ENCODE measurements at regions not wholly inside any gene's neighbourhood (a gene's known extent, or its start where the extent isn't known, plus 50 kb on each side); places are given as distances from the start of the nearest gene placed in this dataset.

DNA sequence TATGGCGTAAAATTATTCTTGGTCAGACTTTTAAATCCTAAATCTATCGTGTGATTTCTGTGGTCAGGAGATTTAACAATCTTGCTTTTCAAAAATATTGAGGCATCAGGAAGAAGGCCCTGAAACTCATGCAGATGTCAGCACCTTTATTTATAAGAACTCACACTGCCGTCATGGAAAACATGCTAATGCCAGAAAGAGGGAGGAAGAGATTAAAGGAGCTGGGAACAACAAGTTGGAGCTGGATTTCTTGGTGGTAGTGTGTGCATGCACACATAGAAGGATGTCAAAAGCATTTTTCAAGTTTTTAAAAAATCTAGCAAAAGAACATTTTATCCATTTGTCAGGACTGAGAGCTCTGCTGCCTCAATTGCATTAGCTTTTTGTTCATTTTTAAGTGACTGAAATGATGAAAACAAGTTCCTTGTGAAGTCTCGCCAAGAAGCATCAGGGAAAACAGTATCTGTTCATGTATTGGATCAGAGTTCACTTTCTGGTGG, 342.5 kb downstream of the SPRY2 start:
- TF ChIP-seq, protein P1, sequence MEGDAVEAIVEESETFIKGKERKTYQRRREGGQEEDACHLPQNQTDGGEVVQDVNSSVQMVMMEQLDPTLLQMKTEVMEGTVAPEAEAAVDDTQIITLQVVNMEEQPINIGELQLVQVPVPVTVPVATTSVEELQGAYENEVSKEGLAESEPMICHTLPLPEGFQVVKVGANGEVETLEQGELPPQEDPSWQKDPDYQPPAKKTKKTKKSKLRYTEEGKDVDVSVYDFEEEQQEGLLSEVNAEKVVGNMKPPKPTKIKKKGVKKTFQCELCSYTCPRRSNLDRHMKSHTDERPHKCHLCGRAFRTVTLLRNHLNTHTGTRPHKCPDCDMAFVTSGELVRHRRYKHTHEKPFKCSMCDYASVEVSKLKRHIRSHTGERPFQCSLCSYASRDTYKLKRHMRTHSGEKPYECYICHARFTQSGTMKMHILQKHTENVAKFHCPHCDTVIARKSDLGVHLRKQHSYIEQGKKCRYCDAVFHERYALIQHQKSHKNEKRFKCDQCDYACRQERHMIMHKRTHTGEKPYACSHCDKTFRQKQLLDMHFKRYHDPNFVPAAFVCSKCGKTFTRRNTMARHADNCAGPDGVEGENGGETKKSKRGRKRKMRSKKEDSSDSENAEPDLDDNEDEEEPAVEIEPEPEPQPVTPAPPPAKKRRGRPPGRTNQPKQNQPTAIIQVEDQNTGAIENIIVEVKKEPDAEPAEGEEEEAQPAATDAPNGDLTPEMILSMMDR (IDR thresholded peaks at IDR 0.05; ENCODE audit: low read depth, low read length), result no peak
- H3K4me1 ChIP-seq, result no peaks in the 10 kb centered on the region
- no peaks in the 10 kb centered on the region for H3K36me3 ChIP-seq
- no peak for DNase-seq
- no peaks in the 10 kb centered on the region for H3K9me3 ChIP-seq
- H3K27me3 ChIP-seq, result no peaks in the 10 kb centered on the region
- H3K4me3 ChIP-seq (ENCODE audit: low read depth, low read length), result no peak overlapping the region

DNA sequence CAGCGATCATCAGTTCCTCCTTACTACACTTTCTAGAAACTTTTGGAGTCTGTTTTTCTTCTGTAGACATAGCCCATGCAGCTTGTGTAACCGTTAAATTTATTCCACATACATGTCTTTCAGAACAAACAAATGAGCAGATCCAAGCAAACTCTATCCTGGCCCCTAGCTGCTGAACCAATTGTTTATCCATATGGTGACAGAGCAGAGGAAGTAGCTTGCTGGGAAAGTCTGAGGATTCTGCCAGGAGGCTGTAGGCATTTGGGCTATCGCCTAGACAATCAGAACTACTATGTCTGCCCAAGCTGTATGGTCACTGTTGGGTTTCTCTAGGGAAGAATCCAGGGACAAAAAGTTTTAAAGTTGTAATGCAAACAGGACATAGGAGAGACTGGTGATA, 343.7 kb downstream of the SPRY2 start:
- Histone ChIP-seq H3K36me3 (no peaks in the 10 kb centered on the region), H3K4me1 (no peaks in the 10 kb centered on the region), H3K4me3 (ENCODE audit: low read depth, low read length) (no peak overlapping the region), H3K9me3 (no peaks in the 10 kb centered on the region), H3K27me3 (no peaks in the 10 kb centered on the region)
- DNase-seq, result no peak
- TF ChIP-seq, protein P1 (IDR thresholded peaks at IDR 0.05; ENCODE audit: low read depth, low read length), result no peak

DNA sequence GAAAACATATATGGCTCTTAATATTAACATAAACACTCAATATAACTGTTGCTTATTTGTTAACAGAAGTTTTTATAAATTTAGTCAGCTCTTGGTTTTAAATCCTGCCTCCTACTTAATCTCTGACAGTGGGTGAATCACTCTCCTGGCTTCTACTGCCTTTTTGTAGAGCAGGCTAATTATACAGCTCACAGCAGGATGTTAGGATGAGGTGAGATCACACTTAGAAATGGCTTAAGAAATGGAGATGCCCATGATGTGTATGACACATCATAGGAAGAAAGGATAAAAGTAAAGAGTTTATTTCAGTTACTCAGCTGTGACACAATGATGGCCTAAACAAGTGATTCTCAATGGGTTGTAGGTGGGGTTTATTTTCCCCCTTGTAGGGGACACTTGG, 345.6 kb downstream of the SPRY2 start:
- H3K27me3 ChIP-seq, result no peaks in the 10 kb centered on the region
- TF ChIP-seq, protein P1 (IDR thresholded peaks at IDR 0.05; ENCODE audit: low read depth, low read length), result no peak
- no peaks in the 10 kb centered on the region for H3K9me3 ChIP-seq
- H3K36me3 ChIP-seq, result no peaks in the 10 kb centered on the region
- H3K4me1 ChIP-seq, result no peaks in the 10 kb centered on the region
- H3K4me3 ChIP-seq (ENCODE audit: low read depth, low read length), result no peak overlapping the region
- DNase-seq, result no peak

DNA sequence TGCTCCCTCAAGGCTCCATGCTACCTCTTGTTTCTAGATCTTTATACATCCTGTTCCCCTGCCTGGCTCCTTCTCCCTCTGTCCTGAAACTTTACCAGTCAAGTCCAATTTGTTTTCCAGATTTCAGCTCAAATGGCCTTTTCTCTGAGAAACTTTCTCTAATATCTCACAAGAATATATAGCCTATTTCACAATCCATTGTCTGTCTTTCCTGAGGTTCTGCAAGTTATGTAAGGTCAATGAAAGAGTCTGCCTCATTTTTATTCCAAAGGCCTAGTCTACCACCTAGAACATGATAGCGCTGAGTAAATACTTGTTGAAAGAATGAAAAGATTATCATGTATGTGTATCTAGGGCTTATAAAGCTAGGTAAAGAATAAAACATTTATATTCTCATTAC, 348.8 kb downstream of the SPRY2 start:
- TF ChIP-seq, protein P1 (IDR thresholded peaks at IDR 0.05; ENCODE audit: low read depth, low read length), result no peak
- no peak overlapping the region for H3K4me3 ChIP-seq (ENCODE audit: low read depth, low read length)
- H3K36me3 ChIP-seq, result no peaks in the 10 kb centered on the region
- no peak for DNase-seq
- H3K4me1 ChIP-seq, result no peaks in the 10 kb centered on the region
- H3K27me3 ChIP-seq, result no peaks in the 10 kb centered on the region
- no peaks in the 10 kb centered on the region for H3K9me3 ChIP-seq

DNA sequence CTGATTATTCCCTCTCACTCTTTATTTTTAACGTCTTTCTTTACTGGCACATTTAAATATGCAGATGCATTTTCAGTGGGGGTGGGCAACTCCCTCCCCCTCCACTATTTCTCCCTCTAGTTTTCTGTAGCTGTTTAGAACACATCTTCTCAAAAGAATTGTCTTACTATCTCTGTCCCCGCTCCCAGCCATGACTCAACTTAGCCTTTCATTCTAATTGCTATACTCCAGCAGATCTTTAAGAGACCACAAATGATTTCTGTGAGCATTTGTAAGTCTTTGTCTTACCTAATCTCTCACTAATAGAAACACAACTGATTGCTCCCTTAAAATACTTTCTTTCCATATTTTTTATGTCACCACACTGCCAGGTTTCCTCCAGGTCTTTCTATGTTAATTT, 350.9 kb downstream of the SPRY2 start:
- no peaks in the 10 kb centered on the region for H3K4me1 ChIP-seq
- TF ChIP-seq, protein P1 (IDR thresholded peaks at IDR 0.05; ENCODE audit: low read depth, low read length), result no peak

DNA sequence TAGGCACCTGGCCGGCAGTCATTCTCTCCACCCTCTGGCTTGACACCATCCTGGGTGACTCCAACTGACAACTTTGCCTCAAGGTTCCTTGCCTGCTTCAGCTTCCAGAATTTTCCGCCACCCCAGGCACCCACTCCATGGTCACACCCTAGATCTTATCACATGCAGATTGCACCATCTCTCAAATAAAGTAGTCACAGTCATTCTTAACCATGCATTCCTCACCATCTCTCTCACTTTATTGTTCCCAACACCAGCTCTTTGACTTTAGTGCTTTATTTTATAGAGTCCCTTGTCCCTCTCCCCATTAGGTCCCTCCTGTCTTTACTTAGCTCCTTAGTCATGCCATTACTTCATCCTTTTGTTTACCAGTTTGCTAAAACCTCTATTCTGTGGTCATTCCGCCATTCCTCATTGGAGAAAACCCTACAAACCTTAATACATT, 351.7 kb downstream of the SPRY2 start:
- TF ChIP-seq, protein P1 (IDR thresholded peaks at IDR 0.05; ENCODE audit: low read depth, low read length), result no peak
- H3K4me1 ChIP-seq, result no peaks in the 10 kb centered on the region
- no peaks in the 10 kb centered on the region for H3K36me3 ChIP-seq
- no peaks in the 10 kb centered on the region for H3K9me3 ChIP-seq
- H3K4me3 ChIP-seq (ENCODE audit: low read depth, low read length), result no peak overlapping the region
- no peaks in the 10 kb centered on the region for H3K27me3 ChIP-seq
- no peak for DNase-seq

More for the DNA sequence above, 350.9 kb downstream of the SPRY2 start:
- Histone ChIP-seq H3K9me3 (no peaks in the 10 kb centered on the region), H3K36me3 (no peaks in the 10 kb centered on the region), H3K4me3 (ENCODE audit: low read depth, low read length) (no peak overlapping the region), H3K27me3 (no peaks in the 10 kb centered on the region)
- no peak for DNase-seq

Data from BE2C (cell line).